DMS79 treated with DMSO at 0.1 percent for 48 hours (cell line): ENCODE measurements at regions not wholly inside any gene's neighbourhood (a gene's known extent, or its start where the extent isn't known, plus 50 kb on each side); places are given as distances from the start of the nearest gene placed in this dataset.

Experiments
- DNase-seq: peaks from one replicate; lab custom pipeline; 2025; lab: John Stamatoyannopoulos, UW

GRCh38 chr1:55374216-55374615 is 159.1 kb upstream of the USP24 start:
- no peak for DNase-seq

DNA sequence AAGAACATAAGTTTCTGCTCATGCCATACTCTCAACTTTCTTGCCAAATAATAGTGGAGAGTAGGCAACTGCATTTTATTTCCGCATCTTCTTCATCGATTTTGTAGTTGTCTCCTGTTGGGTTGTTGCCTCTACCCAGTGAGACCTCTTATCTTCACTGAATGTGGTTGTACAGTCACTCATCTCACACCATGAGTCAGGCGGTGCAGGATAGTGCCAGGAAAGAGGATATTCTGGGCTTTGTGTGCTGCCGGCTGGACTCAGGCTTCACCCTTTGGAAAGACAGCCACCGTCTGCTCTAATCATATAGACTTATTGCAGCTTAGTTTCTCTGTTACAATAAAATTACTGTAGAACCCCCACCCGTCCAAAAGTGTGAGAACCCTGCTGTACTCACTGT is 154.3 kb upstream of the USP24 start:
- no peak for DNase-seq

GRCh38 chr1:55368698-55369097 is 153.5 kb upstream of the USP24 start:
- no peak for DNase-seq

GRCh38 chr1:55367273-55367672 is 152.1 kb upstream of the USP24 start:
- no peak for DNase-seq

DNA sequence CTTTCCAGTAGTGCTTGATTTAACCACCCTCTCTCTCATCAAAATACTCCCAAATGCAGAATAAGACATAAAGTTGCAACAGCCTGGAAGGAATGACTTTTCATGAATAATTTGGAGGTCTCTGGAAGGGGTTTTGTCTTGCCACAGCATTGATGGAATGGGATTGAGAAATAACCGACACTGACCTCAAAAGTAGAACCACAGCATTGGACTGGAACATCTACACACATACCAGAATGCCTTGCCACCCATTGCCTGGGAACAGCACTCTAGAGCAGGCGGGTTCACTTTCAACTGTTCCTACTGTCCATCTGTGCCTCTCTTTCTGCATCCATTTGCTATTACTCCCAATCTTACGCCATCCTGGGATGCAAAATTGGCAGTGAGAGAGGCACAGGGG is 149.1 kb upstream of the USP24 start:
- DNase-seq = no peak

GRCh38 chr1:55363268-55363667 is 148.1 kb upstream of the USP24 start:
- DNase-seq = no peak

DNA sequence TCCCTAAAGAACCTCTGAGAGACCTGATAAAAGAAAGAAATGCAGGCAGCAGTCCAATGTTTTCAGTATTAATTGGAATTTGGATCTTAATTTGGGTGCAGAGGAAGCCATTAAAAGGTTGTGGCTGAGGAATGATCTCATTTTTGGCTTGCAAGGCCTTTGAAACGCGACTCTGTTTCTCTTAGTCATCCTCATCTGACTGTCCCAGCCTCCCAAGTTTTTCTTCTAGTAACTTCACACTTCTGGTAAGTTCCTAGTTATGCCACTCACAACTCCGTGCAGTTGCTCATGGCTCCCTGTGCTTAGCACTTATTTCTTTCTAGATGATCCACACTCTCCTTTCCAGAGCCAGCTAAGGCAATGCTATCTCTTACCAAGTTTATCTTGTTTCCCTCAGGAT is 147.4 kb upstream of the USP24 start:
- DNase-seq = no peak

GRCh38 chr1:55359611-55360010 is 144.4 kb upstream of the USP24 start:
- DNase-seq = no peak

GRCh38 chr1:55358581-55358980 is 143.4 kb upstream of the USP24 start:
- no peak for DNase-seq

GRCh38 chr1:55355549-55355948 is 140.4 kb upstream of the USP24 start:
- DNase-seq = no peak

GRCh38 chr1:55353707-55354620 is 138.8 kb upstream of the USP24 start:
- no peak for DNase-seq

DNA sequence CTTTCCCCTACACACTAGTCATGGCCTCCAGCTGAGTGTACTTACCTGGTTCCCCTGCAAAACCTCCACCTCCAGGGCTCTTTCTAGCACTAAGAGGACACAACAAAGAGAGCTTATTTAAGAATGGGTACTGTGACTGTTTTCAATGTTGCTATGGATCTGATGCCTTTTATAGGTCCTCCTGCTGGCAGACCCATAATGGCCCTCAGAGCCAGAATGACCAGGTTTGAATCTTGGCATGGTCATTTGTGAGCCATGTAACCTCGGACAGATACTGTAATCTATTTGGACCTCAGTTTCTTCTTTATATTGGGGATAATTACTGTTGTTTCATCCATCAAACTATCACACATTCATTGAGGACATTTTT is 137.6 kb upstream of the USP24 start:
- DNase-seq = no peak

- DNase-seq = no peak
Observed at GRCh38 chr1:55352080-55352810, 137.1 kb upstream of the USP24 start.

GRCh38 chr1:55348356-55348755 is 133.2 kb upstream of the USP24 start:
- no peak for DNase-seq

- DNase-seq = no peak
Observed at GRCh38 chr1:55347866-55348265, 132.7 kb upstream of the USP24 start.

DNA sequence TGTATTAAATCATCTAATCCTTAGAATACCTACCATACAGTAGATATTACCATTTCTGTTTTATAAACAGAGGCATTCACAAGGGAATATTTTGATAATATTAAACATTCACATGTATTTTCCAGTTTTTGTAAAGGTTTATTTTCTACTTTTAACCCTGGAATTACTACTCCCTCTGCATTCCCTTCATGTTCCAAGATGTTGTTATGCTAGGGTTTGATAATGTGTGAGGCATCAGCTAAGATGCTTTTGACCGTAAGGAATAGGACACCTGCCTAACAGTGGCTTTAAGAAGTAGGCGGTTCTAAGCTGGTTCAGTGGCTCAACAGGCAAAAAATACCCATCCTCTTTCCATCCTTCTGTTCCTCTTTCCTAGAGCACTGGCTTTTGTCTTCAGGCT is 131.9 kb upstream of the USP24 start:
- no peak for DNase-seq

DNA sequence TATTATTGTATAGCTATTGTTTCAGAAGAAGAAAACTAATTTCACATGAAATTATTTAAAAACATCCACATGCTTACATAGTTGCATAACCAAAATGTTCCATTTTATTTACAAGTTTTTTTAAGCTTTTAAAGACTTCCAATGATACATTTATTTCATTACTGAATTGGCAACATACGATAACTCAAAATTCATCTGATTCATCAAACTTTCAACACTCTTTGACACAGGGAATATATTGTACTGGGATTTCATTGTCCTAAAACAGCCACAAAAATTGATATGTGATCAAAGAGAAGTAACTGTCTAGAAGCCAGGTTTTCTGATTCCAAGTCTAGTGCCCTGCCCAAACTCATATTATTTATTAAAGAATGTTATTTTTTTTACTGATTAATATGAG is 131.4 kb upstream of the USP24 start:
- DNase-seq = no peak

DNA sequence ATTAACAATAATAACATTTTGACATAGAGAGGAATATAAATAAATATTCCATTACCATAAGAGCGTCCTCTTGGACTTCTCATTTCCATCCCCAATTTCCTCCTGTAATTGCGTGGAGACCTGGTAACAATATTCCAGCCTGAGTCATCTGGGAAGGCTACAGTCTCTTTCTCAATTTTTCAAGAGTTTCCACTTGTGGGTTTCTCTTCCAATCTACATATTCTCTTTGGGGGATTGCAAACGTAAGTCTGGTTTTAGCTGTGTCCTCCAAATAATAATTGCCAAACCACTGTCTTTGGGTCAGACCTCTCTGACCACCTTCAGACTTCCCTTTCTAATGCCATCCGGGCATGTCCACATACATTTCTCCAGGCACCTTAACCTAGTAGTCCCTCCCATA is 124.5 kb upstream of the USP24 start:
- DNase-seq = no peak

DNA sequence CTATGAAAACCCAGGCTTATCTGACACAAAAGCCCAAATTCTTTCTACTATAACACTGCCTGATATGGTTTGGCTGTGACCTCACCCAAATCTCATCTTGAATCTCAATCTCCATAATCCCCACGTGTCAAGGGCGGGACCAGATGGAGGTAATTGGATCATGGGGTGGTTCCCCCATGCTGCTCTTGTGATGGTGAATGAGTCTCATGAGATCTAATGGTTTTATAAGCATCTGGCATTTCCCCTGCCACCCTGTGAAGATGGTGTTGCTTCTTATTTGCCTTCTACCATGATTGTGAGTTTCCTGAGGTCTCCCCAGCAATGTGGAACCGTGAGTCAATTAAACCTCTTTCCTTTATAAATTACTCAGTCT is 123.3 kb upstream of the USP24 start:
- no peak for DNase-seq

DNA sequence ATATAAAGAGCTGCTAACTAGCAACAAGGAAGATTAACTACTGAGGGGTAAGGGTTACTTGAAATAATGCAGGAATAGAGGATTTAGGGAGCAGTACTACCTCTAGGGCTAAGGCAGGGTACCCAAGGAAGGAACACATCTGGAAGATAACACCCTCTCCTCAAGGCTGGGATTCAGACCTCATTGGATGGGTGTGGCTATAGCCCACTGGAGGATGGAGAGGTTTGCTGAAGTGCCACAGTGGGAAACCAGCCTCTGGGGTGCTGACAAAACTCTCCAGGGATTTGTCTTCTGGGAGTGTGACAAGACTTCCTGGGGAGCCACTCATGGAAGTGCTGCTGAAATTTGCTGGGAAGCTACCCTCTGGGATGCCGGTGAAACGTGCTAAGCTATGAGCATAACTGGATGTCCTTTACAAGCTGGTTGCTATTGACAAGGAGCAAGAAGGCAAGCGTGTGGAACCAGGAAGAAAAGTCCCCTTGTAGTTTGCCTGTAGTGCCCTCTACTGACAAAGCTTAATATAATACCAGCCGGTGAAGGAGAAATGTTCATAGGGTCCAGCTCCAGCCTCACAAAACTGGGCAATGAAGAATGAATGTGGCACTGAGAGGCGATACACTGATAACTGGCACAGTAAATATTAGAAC is 122.8 kb upstream of the USP24 start:
- no peak for DNase-seq

- no peak for DNase-seq
Observed at GRCh38 chr1:55334797-55335196, 119.6 kb upstream of the USP24 start.

GRCh38 chr1:55334160-55334559 is 119.0 kb upstream of the USP24 start:
- DNase-seq = no peak

- DNase-seq = no peak
Observed at GRCh38 chr1:55333461-55333860, 118.3 kb upstream of the USP24 start.
